GM12865 (cell line): ENCODE measurements at regions not wholly inside any gene's neighbourhood (a gene's known extent, or its start where the extent isn't known, plus 50 kb on each side); places are given as distances from the start of the nearest gene placed in this dataset.

ENCODE experiments used
- DNase-seq: peaks from one replicate; pipeline ENCODE4 v3.0.0; 2010; ENCODE audit warnings: low read depth
- H3K4me3 ChIP-seq: 2 replicates; pipeline ENCODE4 v1.5.1; 2011; ENCODE audit warnings: mild to moderate bottlenecking, low read depth, low read length, control low read depth
- CTCF ChIP-seq: IDR thresholded peaks from 2 replicates; pipeline ENCODE4 v1.5.1; 2011; ENCODE audit warnings: low read length, control low read depth, low read depth, inconsistent platforms; ENCODE audit not compliant: insufficient read depth; ENCODE audit errors: missing control alignments

DNA sequence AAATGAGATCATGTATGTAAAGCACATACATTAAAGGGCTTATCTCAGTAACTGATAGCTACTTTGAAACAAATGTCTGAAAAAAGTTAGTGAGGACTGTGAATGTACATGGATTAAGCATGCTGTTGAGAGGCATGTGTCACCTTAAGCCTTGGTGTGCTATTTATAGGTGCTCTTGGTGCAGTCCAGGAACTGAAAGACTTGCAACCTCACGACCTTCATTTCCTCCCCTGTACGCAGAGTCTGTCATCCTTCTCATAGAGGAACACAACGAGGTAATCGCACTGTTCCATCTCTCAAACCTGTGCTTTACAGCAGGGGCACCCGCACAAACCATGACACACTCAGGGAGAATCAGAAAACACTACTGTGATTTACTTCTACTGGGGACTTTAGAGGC, 65.6 kb downstream of the UFM1 start:
- DNase-seq, result peak; percentile 79
- H3K4me3 ChIP-seq, result no peak overlapping the region
- TF ChIP-seq CTCF, result no peak

DNA sequence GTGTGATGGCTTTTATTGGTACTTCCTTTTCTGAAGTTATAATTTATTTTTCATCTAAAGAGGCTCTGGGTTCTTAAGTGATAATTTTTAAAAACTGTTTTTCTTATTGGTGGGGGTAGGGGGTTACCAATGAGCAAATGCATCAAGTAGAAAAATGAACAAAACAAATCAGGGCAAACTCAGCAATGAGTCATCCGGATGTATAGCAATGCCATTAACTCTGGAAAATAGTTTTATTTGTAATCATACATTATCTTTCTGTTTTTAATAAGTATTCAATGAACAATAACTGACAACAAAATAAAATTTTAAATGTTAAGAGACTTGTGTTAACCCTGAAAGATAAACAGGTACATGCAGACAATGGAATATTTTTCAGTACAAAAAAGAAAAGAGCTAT, 67.6 kb downstream of the UFM1 start:
- TF ChIP-seq CTCF, result no peak
- DNase-seq, result no peak
- no peak overlapping the region for H3K4me3 ChIP-seq

DNA sequence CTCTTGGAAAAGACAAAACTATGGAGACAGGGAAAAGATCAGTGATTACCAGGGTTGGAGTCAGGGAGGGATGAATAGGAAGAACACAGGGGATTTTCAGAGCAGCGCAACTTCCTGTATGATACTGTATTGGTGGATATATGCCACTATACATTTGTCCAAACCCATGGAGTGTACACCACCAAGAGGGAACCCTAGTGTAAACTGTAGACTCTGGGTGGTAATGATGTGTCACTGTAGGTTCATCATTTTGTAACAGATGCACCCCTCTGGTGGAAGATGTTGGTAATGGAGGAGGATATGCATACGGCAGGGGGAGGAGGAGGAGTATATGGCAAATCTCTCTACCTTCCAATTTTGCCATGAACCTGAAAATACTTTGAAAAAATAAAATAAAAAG, 68.1 kb downstream of the UFM1 start:
- TF ChIP-seq CTCF, result peak; percentile 35
- peak; percentile 28 for DNase-seq
- H3K4me3 ChIP-seq, result no peak overlapping the region

DNA sequence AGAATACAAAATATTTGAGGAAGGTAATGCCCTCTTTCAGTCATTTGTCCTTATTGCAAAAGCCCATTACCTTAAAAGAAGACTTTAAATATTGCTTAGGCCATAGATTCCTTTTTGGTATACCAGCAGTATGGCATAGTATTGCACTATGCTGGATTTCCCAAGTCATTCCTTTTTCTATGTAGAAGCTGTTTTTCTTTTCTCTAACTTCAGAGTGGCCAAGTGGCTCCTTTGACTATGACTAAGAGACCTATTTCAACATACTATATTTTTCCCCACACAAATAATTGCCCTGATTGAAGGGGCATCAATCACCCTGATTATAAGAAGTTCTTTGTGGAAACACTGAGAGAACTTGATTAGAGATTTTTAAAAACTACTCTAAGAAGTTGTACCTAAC, 68.6 kb downstream of the UFM1 start:
- no peak for DNase-seq
- TF ChIP-seq CTCF, result no peak
- no peak overlapping the region for H3K4me3 ChIP-seq

- H3K4me3 ChIP-seq, result no peak overlapping the region
- peak; percentile 28 for DNase-seq
- TF ChIP-seq CTCF, result no peak
Measured at GRCh38 chr13:38419312-38419873, 69.7 kb downstream of the UFM1 start.

DNA sequence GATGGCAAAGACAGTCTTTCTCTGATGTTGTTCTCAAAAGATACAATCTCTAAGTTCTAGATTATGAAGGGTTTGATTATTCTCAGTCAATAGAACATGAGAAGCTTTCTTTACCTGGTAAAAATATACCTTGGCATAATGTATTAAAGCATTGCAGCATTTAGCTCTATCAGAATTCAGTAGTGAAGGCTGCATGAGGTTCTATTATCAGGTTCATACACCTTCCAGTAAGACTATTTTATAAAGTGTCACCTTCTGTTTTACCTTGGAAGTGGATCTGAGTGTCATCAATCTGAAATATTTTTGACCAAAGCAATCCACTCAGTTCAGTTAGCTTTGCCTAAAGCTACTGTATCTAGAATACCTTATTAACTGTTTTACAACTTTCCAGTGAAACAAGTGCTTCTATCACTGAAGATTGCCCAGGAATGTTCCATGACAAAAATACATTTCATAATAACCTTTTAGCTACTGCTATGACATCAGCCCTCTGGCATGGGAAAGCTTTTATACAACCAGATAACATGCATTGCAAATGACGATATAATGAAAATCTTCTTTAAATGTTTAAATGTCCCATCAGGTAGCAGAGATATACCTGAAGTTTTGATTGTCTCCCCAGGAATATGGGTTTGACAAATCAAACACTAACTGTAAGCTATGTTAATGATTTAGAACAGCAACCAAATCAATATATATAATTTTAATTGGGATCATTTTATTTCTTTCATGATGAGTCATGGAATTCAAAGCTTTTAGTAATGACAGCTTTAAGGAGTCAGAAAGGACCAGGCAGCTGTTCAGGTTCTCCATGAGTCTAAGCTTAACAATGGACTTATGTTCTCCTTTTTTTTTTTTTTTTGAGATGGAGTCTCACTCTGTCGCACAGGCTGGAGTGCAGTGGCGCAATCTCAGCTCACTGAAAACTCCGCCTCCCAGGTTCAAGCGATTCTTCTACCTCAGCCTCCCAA, 72.2 kb downstream of the UFM1 start:
- TF ChIP-seq CTCF, result no peak
- no peak for DNase-seq
- H3K4me3 ChIP-seq, result no peak overlapping the region
